SK-N-SH (cell line): ENCODE measurements at regions not wholly inside any gene's neighbourhood (a gene's known extent, or its start where the extent isn't known, plus 50 kb on each side); places are given as distances from the start of the nearest gene placed in this dataset.

ENCODE experiments used
- CTCF ChIA-PET: fragments of 300-600, 350-600 bp; formaldehyde crosslinking; extraction: SDS; loops from one replicate; lab custom pipeline; 2021; lab: Yijun Ruan, JAX
- POLR2A ChIA-PET: fragments of 350-600 bp; sonication (Branson Sonifier 250); formaldehyde crosslinking; extraction: SDS; loops from one replicate; lab custom pipeline; 2020; ENCODE audit warnings: antibody characterized with exemption, inconsistent platforms; lab: Yijun Ruan, JAX
- DNase-seq: peaks from one replicate; pipeline ENCODE4 v3.0.0; 2012
- H2AFZ ChIP-seq: fragments of 200-600 bp; sonication (generic); 2 replicates; pipeline ENCODE4 v1.8.1; 2016; ENCODE audit warnings: antibody characterized with exemption, mild to moderate bottlenecking, low read depth
- H3F3A ChIP-seq: fragments of 200-600 bp; sonication (generic); replicated peaks from 2 replicates; pipeline ENCODE3; 2016; ENCODE audit warnings: antibody characterized with exemption, mild to moderate bottlenecking; ENCODE audit not compliant: insufficient read depth
- H3K27ac ChIP-seq, 2 experiments: fragments of 200-500 bp in 1 of 2; fragments of 200-600 bp in 1 of 2; sonication (Bioruptor generic) in 1 of 2; sonication (generic), shearing (Covaris generic) in 1 of 2; 2 replicates each; pipeline versions ENCODE4 v1.5.1 to v1.6.1; 2014 to 2016; ENCODE audit warnings: low read depth in 2 of 2, inconsistent platforms in 1 of 2, low read length in 1 of 2, mild to moderate bottlenecking in 1 of 2, mixed read lengths in 1 of 2
- H3K27me3 ChIP-seq: fragments of 200-600 bp; sonication (generic), shearing (Covaris generic); 2 replicates; pipeline ENCODE4 v1.6.1; 2016; ENCODE audit warnings: mixed run types; ENCODE audit not compliant: insufficient read depth
- H3K36me3 ChIP-seq, 2 experiments: fragments of 200-500 bp in 1 of 2; fragments of 200-600 bp in 1 of 2; sonication (Bioruptor generic) in 1 of 2; sonication (generic) in 1 of 2; replicated peaks in 1 of 2; 2 replicates each; pipeline versions ENCODE3 to v1.5.1; 2014 to 2016; ENCODE audit warnings: low read length in 1 of 2, mild to moderate bottlenecking in 1 of 2; ENCODE audit not compliant: insufficient read depth in 2 of 2, control insufficient read depth in 1 of 2
- H3K4me1 ChIP-seq, 2 experiments: fragments of 200-500 bp in 1 of 2; fragments of 200-600 bp in 1 of 2; sonication (Bioruptor generic) in 1 of 2; sonication (generic), shearing (Covaris generic) in 1 of 2; 2 replicates each; pipeline versions ENCODE4 v1.5.1 to v1.6.1; 2014 to 2016; ENCODE audit warnings: low read depth in 1 of 2, low read length in 1 of 2, mixed run types in 1 of 2; ENCODE audit not compliant: insufficient read depth in 2 of 2, control insufficient read depth in 1 of 2
- H3K4me2 ChIP-seq: fragments of 200-600 bp; sonication (generic), shearing (Covaris generic); 2 replicates; pipeline ENCODE4 v1.6.1; 2017; ENCODE audit warnings: mixed run types
- H3K4me3 ChIP-seq, 2 experiments: fragments of 200-500 bp in 1 of 2; fragments of 200-600 bp in 1 of 2; sonication (Bioruptor generic) in 1 of 2; sonication (generic), shearing (Covaris generic) in 1 of 2; 2 replicates each; pipeline versions ENCODE4 v1.5.1 to v1.8.1; 2014 to 2016; ENCODE audit warnings: low read depth in 2 of 2, inconsistent platforms in 1 of 2, low read length in 1 of 2, mild to moderate bottlenecking in 1 of 2, mixed read lengths in 1 of 2, moderate library complexity in 1 of 2
- H3K79me2 ChIP-seq: fragments of 200-600 bp; sonication (generic); 2 replicates; pipeline ENCODE4 v1.8.1; 2017; ENCODE audit warnings: mild to moderate bottlenecking; ENCODE audit not compliant: insufficient read depth
- H3K9ac ChIP-seq: fragments of 200-600 bp; sonication (generic); 2 replicates; pipeline ENCODE4 v1.6.1; 2017; ENCODE audit warnings: mixed run types
- H3K9me2 ChIP-seq: fragments of 200-600 bp; sonication (generic); 2 replicates; pipeline ENCODE4 v1.6.1; 2017; ENCODE audit warnings: mixed run types
- H3K9me3 ChIP-seq: fragments of 200-600 bp; sonication (generic); 2 replicates; pipeline ENCODE4 v1.6.1; 2017; ENCODE audit warnings: mixed run types, mild to moderate bottlenecking, moderate library complexity
- H4K20me1 ChIP-seq: fragments of 200-600 bp; sonication (generic); 2 replicates; pipeline ENCODE4 v1.6.1; 2017; ENCODE audit warnings: mild to moderate bottlenecking, mixed run types; ENCODE audit not compliant: insufficient read depth
- CHD2 ChIP-seq: fragments of 150-350 bp; IDR thresholded peaks from 2 replicates; pipeline ENCODE4 v1.6.1; 2018; ENCODE audit warnings: low read length; ENCODE audit not compliant: partially characterized antibody
- ELF1 ChIP-seq: IDR thresholded peaks from 2 replicates; pipeline ENCODE4 v1.4.0; 2012
- EP300 ChIP-seq, 2 experiments: IDR thresholded peaks; 2 replicates each; pipeline versions ENCODE4 v1.4.0 to v1.6.1; 2012; ENCODE audit warnings: borderline replicate concordance in 1 of 2, low read depth in 1 of 2, low read length in 1 of 2
- FOXJ3 ChIP-seq: sonication (generic); formaldehyde crosslinking; IDR thresholded peaks from 2 replicates; pipeline ENCODE4 v1.5.1; 2020; ENCODE audit warnings: mild to moderate bottlenecking, missing genetic modification reagents
- FOXM1 ChIP-seq: IDR thresholded peaks from 2 replicates; pipeline ENCODE4 v1.4.0; 2012; ENCODE audit warnings: low read depth, mild to moderate bottlenecking
- GABPA ChIP-seq: IDR thresholded peaks from 2 replicates; pipeline ENCODE4 v1.4.0; 2012; ENCODE audit warnings: low read depth, mild to moderate bottlenecking
- MXI1 ChIP-seq: IDR thresholded peaks from 2 replicates; pipeline ENCODE4 v1.6.1; 2012; ENCODE audit warnings: mild to moderate bottlenecking, low read depth, low read length, improper control_type of control experiment
- NFIC ChIP-seq: IDR thresholded peaks from 2 replicates; pipeline ENCODE4 v1.4.0; 2012; ENCODE audit warnings: borderline replicate concordance
- RAD21 ChIP-seq: IDR thresholded peaks from 2 replicates; pipeline ENCODE4 v1.6.1; 2012; ENCODE audit warnings: mild to moderate bottlenecking, low read length
- RFX5 ChIP-seq: IDR thresholded peaks from 2 replicates; pipeline ENCODE4 v1.6.1; 2012; ENCODE audit warnings: mild to moderate bottlenecking, improper control_type of control experiment, low read length
- RXRA ChIP-seq: IDR thresholded peaks from 2 replicates; pipeline ENCODE4 v1.4.0; 2012; ENCODE audit warnings: low read depth, mild to moderate bottlenecking, borderline replicate concordance
- SIN3A ChIP-seq: IDR thresholded peaks from 2 replicates; pipeline ENCODE4 v1.6.1; 2012; ENCODE audit warnings: low read depth, mild to moderate bottlenecking, low read length, moderate library complexity, borderline replicate concordance
- TAF1 ChIP-seq: IDR thresholded peaks from 2 replicates; pipeline ENCODE4 v1.6.1; 2012; ENCODE audit warnings: low read depth, mild to moderate bottlenecking, low read length, moderate library complexity, borderline replicate concordance
- TEAD4 ChIP-seq: IDR thresholded peaks from 2 replicates; pipeline ENCODE4 v1.4.0; 2012; ENCODE audit warnings: mild to moderate bottlenecking, borderline replicate concordance; ENCODE audit not compliant: insufficient read depth
- USF1 ChIP-seq: IDR thresholded peaks from 2 replicates; pipeline ENCODE4 v1.4.0; 2012; ENCODE audit warnings: low read depth, borderline replicate concordance
- USF2 ChIP-seq: fragments of 150-350 bp; IDR thresholded peaks from 2 replicates; pipeline ENCODE4 v1.6.1; 2017; ENCODE audit warnings: antibody characterized with exemption, low read length, low read depth, borderline replicate concordance
- WGBS: methylation state at CpG from one replicate; pipeline ENCODE4 v1.1.6; 2017; ENCODE audit warnings: low lambda C conversion rate; 5-methylcytosine and 5-hydroxymethylcytosine counted together
- TF ChIP-seq, protein P1 (sequence below): IDR thresholded peaks from 2 replicates; pipeline ENCODE4 v1.4.0; 2012; ENCODE audit warnings: low read depth
- TF ChIP-seq, protein P2 (sequence below): IDR thresholded peaks from 2 replicates; pipeline ENCODE4 v1.4.0; 2012; ENCODE audit warnings: low read depth, borderline replicate concordance
- TF ChIP-seq, protein P3 (sequence below): IDR thresholded peaks from 2 replicates; pipeline ENCODE4 v1.6.1; 2012; ENCODE audit warnings: mild to moderate bottlenecking, low read depth, low read length, moderate library complexity

GRCh38 chr1:55334797-55335196 lies 119.6 kb upstream of the USP24 start:
- no peaks in the 10 kb centered on the region for H3K9me2 ChIP-seq
- CTCF ChIA-PET: no interaction called here
- no peaks in the 10 kb centered on the region for H3K27me3 ChIP-seq
- H3K4me2 ChIP-seq: no peak overlapping the region
- H3K4me3 ChIP-seq: no peak overlapping the region
- no peaks in the 10 kb centered on the region for H3K9me3 ChIP-seq
- no peaks in the 10 kb centered on the region for H3F3A ChIP-seq
- no peaks in the 10 kb centered on the region for H3K36me3 ChIP-seq
- H3K9ac ChIP-seq: no peak overlapping the region
- H3K27ac ChIP-seq: no peak overlapping the region
- DNase-seq: no peak
- POLR2A ChIA-PET: no interaction called here
- no peak overlapping the region for H2AFZ ChIP-seq
- no peaks in the 10 kb centered on the region for H3K79me2 ChIP-seq
- WGBS: 82% methylated on average over 4 of the region's 6 CpGs
- H3K4me1 ChIP-seq: no peaks in the 10 kb centered on the region
- TF ChIP-seq USF2: no peak
- TF ChIP-seq SIN3A: no peak
- no peak for TF ChIP-seq CHD2
- TF ChIP-seq, protein P1, sequence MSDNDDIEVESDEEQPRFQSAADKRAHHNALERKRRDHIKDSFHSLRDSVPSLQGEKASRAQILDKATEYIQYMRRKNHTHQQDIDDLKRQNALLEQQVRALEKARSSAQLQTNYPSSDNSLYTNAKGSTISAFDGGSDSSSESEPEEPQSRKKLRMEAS: no peak
- no peak for TF ChIP-seq RXRA
- no peak for TF ChIP-seq FOXM1
- TF ChIP-seq TEAD4: no peak
- TF ChIP-seq ELF1: no peak
- TF ChIP-seq RFX5: no peak
- TF ChIP-seq FOXJ3: no peak
- TF ChIP-seq, protein P2, sequence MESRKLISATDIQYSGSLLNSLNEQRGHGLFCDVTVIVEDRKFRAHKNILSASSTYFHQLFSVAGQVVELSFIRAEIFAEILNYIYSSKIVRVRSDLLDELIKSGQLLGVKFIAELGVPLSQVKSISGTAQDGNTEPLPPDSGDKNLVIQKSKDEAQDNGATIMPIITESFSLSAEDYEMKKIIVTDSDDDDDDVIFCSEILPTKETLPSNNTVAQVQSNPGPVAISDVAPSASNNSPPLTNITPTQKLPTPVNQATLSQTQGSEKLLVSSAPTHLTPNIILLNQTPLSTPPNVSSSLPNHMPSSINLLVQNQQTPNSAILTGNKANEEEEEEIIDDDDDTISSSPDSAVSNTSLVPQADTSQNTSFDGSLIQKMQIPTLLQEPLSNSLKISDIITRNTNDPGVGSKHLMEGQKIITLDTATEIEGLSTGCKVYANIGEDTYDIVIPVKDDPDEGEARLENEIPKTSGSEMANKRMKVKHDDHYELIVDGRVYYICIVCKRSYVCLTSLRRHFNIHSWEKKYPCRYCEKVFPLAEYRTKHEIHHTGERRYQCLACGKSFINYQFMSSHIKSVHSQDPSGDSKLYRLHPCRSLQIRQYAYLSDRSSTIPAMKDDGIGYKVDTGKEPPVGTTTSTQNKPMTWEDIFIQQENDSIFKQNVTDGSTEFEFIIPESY: no peak
- no peak for TF ChIP-seq NFIC
- no peak for TF ChIP-seq RAD21
- no peak for TF ChIP-seq USF1
- TF ChIP-seq, protein P3, sequence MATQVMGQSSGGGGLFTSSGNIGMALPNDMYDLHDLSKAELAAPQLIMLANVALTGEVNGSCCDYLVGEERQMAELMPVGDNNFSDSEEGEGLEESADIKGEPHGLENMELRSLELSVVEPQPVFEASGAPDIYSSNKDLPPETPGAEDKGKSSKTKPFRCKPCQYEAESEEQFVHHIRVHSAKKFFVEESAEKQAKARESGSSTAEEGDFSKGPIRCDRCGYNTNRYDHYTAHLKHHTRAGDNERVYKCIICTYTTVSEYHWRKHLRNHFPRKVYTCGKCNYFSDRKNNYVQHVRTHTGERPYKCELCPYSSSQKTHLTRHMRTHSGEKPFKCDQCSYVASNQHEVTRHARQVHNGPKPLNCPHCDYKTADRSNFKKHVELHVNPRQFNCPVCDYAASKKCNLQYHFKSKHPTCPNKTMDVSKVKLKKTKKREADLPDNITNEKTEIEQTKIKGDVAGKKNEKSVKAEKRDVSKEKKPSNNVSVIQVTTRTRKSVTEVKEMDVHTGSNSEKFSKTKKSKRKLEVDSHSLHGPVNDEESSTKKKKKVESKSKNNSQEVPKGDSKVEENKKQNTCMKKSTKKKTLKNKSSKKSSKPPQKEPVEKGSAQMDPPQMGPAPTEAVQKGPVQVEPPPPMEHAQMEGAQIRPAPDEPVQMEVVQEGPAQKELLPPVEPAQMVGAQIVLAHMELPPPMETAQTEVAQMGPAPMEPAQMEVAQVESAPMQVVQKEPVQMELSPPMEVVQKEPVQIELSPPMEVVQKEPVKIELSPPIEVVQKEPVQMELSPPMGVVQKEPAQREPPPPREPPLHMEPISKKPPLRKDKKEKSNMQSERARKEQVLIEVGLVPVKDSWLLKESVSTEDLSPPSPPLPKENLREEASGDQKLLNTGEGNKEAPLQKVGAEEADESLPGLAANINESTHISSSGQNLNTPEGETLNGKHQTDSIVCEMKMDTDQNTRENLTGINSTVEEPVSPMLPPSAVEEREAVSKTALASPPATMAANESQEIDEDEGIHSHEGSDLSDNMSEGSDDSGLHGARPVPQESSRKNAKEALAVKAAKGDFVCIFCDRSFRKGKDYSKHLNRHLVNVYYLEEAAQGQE: no peak
- no peak for TF ChIP-seq EP300 (IDR thresholded peaks at IDR 0.05; ENCODE audit: borderline replicate concordance in 1 of 2, low read depth in 1 of 2, low read length in 1 of 2)
- no peak for TF ChIP-seq TAF1
- no peak for TF ChIP-seq MXI1
- TF ChIP-seq GABPA: no peak
- H4K20me1 ChIP-seq: no peaks in the 10 kb centered on the region
